Putamen (tissue), 1 donor: ENCODE measurements at regions not wholly inside any gene's neighbourhood (a gene's known extent, or its start where the extent isn't known, plus 50 kb on each side); places are given as distances from the start of the nearest gene placed in this dataset.

Source experiments
- DNase-seq: peaks from one replicate; pipeline ENCODE4 v3.0.0-alpha.2; 2016; ENCODE audit warnings: low spot score

- DNase-seq, result no peak
Measured at GRCh38 chr6:100944644-100945043, 63.5 kb upstream of the ASCC3 start.

GRCh38 chr6:100946021-100946540, 65.0 kb upstream of the ASCC3 start:
- DNase-seq, result no peak

- DNase-seq, result no peak
Measured at GRCh38 chr6:100946711-100947110, 65.6 kb upstream of the ASCC3 start.

- no peak for DNase-seq
Measured at GRCh38 chr6:100948381-100949133, 67.4 kb upstream of the ASCC3 start.

- DNase-seq, result no peak
Measured at GRCh38 chr6:100952006-100952405, 70.9 kb upstream of the ASCC3 start.

- DNase-seq, result no peak
Measured at GRCh38 chr6:100959280-100959679, 78.2 kb upstream of the ASCC3 start.

- no peak for DNase-seq
Measured at GRCh38 chr6:100962466-100962865, 81.3 kb upstream of the ASCC3 start.

GRCh38 chr6:100965067-100965466, 83.9 kb upstream of the ASCC3 start:
- no peak for DNase-seq

- DNase-seq, result no peak
Measured at GRCh38 chr6:100968949-100969348, 87.8 kb upstream of the ASCC3 start.

GRCh38 chr6:100979267-100979666, 98.1 kb upstream of the ASCC3 start:
- no peak for DNase-seq

- DNase-seq, result no peak
Measured at GRCh38 chr6:100980949-100981348, 99.8 kb upstream of the ASCC3 start.

GRCh38 chr6:100986921-100987320, 105.8 kb upstream of the ASCC3 start:
- no peak for DNase-seq

GRCh38 chr6:100987556-100987955, 106.4 kb upstream of the ASCC3 start:
- no peak for DNase-seq

- DNase-seq, result no peak
Measured at GRCh38 chr6:100988391-100988984, 107.4 kb upstream of the ASCC3 start.

GRCh38 chr6:100990070-100990469, 108.9 kb upstream of the ASCC3 start:
- DNase-seq, result no peak

- no peak for DNase-seq
Measured at GRCh38 chr6:100996409-100996808, 115.3 kb upstream of the ASCC3 start.

GRCh38 chr6:100998111-100998510, 117.0 kb upstream of the ASCC3 start:
- DNase-seq, result no peak

- no peak for DNase-seq
Measured at GRCh38 chr6:100999034-100999597, 118.0 kb upstream of the ASCC3 start.

- no peak for DNase-seq
Measured at GRCh38 chr6:101000341-101000740, 119.2 kb upstream of the ASCC3 start.

- DNase-seq, result no peak
Measured at GRCh38 chr6:101001012-101001411, 119.9 kb upstream of the ASCC3 start.

GRCh38 chr6:101001607-101002006, 120.5 kb upstream of the ASCC3 start:
- no peak for DNase-seq

GRCh38 chr6:101003075-101003474, 121.9 kb upstream of the ASCC3 start:
- no peak for DNase-seq

- DNase-seq, result no peak
Measured at GRCh38 chr6:101011186-101011585, 130.1 kb upstream of the ASCC3 start.
